ENCODE measurements at regions not wholly inside any gene's neighbourhood (a gene's known extent, or its start where the extent isn't known, plus 50 kb on each side); places are given as distances from the start of the nearest gene placed in this dataset.

DNA sequence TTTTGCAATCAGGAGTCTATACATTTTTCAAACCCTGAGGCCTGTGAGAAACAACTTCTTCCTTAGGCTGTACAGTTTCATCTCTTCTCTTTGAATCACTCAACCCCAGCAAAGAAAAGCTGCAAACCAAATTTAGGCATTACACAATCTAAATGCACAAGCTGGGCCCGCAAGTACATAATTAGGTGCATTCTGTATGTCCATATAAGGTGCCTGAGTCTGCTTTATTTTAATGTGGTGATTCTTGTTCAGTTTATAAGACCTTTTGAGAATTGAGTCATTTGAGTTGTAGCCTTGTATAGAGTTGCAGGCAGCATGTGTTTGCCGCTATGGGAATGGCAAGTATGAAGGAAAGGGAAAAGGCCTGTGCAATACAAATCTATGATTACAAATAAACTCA, 709.6 kb upstream of the MARCKS start:
- DNase-seq (ENCODE audit: low spot score) = peak; percentile 0

- no peak for DNase-seq (ENCODE audit: low spot score)
Measured at GRCh38 chr6:113148566-113148965, 708.6 kb upstream of the MARCKS start.

GRCh38 chr6:113149511-113149910, 707.6 kb upstream of the MARCKS start:
- DNase-seq (ENCODE audit: low spot score) = no peak

DNA sequence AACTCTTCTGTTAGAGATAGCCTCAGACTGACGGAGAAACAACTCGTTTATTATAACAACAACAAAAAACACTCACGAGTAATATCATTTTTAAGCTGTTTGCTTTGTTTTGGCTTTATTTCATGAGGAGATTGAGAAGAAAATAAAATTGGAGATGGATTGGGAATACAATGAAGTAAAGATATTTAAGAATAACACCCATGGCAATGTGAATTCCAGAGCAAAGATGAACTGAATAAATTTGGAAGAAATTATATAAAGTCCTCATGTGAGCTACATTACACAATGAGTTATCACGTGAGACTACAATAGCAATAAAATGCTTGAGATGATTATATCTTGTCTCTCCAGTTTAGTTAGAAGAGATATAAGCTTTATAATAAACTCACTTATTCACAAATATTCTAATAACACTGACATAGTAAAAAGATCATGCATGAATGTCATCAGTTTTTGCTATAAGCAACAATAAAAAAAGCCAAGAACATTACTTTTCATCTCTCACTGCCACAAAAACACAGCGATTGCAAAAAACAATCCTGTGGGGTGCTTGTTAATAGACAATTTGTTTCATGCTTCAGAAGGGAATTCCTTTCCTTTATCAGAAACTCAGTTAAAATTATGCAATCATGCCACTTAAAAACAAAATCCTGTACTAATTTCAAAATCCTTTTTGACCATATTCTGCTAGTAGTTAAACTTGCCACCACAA, 696.7 kb upstream of the MARCKS start:
- no peak for DNase-seq (ENCODE audit: low spot score)

GRCh38 chr6:113161018-113161315, 696.2 kb upstream of the MARCKS start:
- DNase-seq (ENCODE audit: low spot score) = no peak

GRCh38 chr6:113162739-113163138, 694.4 kb upstream of the MARCKS start:
- no peak for DNase-seq (ENCODE audit: low spot score)

DNA sequence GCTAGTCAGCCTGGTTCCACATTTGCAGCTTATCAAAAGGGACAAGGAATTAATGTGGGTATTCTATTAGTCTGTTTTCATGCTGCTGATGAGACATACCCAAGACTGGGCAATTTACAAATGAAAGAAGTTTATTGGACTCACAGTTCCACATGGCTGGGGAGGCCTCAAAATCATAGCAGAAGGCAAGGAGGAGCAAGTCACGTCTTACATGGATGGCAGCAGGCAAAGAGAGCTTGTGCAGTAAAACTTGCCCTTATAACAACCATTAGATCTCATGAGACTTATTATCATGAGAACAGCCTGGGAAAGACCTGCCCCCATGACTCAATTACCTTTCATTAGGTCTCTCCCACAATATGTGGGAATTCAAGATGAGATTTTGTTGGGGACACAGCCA, 689.1 kb upstream of the MARCKS start:
- no peak for DNase-seq (ENCODE audit: low spot score)

- DNase-seq (ENCODE audit: low spot score) = no peak
Measured at GRCh38 chr6:113169484-113169883, 687.7 kb upstream of the MARCKS start.

GRCh38 chr6:113170454-113170853, 686.7 kb upstream of the MARCKS start:
- no peak for DNase-seq (ENCODE audit: low spot score)

DNA sequence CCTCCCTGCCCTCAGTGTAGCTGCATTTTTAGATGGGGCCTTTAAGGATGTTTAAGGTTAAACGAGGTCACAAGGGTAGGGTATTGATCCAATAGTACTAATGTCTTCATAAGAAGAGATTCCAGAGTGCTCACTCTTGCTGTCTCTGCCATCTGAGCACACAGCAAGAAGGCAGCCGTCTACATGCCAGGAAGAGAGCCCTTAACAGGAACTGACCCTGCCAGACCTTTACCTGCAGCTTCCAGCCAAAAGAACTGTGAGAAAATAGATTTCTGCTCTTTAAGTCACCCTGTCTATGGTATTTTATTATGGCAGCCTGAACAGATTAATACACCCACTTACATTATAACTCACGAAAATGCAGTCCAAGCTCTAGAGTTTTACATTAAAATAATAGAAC, 685.3 kb upstream of the MARCKS start:
- no peak for DNase-seq (ENCODE audit: low spot score)

- no peak for DNase-seq (ENCODE audit: low spot score)
Measured at GRCh38 chr6:113172531-113172966, 684.6 kb upstream of the MARCKS start.

DNA sequence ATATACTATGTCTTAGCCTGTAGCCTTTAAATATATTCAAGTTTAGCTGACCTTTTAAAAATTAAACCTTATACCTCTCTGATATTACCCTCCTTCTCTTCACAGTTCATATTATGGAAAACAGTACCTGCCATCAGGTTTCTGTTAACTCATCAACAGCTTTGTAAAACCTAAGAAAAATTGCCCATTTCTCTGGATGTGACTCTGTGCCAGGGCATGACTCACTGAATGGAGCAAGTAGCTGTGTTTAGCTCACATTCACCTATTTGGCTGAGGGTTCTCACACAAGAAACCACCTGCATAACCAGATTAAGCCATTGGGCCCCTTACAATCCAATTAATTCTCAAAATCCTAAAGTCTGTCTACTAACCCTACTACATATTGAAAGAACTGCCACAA, 678.8 kb upstream of the MARCKS start:
- DNase-seq (ENCODE audit: low spot score) = no peak

- no peak for DNase-seq (ENCODE audit: low spot score)
Measured at GRCh38 chr6:113181164-113181563, 676.0 kb upstream of the MARCKS start.

DNA sequence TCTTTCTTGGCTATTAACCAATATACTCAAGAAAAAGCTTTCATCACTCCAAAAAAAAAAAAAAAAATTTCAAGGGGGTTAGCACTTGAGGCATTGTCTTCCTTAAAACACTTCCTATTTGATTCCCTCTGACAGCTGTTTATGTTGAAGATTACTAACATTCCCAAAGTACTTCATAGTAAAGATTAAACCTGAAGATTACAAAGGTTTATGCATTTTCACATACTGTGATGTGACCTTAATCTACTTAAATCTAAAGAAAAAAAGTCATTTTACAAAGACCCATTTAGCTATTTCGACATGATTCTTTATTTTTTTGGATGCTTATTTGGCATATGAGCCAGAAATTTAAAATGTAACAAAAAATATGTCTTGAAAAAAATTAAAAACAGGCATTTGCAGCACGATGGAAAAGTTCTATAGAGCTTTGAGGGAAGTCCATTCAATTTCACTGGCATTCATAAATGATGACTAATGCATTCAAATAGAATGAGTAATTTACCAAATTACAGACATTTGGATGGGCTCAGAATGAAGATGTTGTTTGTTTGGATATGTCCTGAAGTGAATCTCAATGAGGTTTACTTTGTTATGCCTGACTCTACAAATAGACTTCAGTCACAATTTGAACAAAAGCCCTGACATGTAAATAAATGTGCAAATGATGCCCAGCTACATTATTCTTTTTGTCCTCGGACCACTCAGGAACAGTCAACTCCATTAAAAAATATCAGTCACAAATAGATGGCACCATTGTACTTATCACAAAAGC, 674.6 kb upstream of the MARCKS start:
- DNase-seq (ENCODE audit: low spot score) = peak; percentile 17

- peak; percentile 15 for DNase-seq (ENCODE audit: low spot score)
Measured at GRCh38 chr6:113184291-113184690, 672.9 kb upstream of the MARCKS start.

GRCh38 chr6:113184736-113185135, 672.4 kb upstream of the MARCKS start:
- DNase-seq (ENCODE audit: low spot score) = no peak

DNA sequence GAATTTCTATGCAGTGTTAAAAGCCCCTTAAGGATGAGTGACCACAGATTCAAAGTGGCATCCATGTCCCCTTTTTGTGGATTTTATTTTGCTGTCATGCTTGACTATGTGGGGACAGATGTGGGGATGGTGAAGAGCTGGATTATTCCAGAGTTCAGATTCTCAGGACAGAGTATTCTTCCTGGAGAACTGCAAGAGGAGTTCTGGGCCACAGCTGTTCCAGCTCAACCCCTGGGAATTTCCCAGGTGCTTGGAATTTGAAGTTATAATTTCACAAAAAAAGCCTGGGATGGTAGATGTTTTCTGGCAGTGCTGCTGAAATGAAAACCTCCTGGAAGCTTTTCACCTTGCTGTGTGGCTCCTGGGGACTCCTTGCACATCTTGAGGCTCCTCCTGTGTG, 671.8 kb upstream of the MARCKS start:
- no peak for DNase-seq (ENCODE audit: low spot score)

GRCh38 chr6:113187661-113188060, 669.5 kb upstream of the MARCKS start:
- DNase-seq (ENCODE audit: low spot score) = no peak

DNA sequence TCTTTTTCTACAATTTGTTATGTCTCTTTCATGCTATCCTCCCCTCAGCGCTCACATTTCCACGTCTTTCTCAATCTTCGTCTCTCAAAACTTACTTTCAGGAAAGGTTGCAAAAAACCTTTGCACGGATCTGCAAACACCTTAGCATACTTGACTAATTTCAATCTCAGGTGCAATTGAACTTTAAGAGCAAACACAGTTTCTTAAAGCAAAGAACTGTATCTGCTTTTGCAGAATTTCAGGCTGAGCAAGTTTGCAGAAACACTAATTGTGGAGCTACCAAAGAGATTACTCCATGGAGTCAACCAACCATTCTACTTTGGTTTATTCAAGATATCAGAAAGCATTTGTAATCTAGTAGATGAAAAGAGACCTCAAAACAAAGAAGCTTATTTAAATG, 668.2 kb upstream of the MARCKS start:
- no peak for DNase-seq (ENCODE audit: low spot score)

DNA sequence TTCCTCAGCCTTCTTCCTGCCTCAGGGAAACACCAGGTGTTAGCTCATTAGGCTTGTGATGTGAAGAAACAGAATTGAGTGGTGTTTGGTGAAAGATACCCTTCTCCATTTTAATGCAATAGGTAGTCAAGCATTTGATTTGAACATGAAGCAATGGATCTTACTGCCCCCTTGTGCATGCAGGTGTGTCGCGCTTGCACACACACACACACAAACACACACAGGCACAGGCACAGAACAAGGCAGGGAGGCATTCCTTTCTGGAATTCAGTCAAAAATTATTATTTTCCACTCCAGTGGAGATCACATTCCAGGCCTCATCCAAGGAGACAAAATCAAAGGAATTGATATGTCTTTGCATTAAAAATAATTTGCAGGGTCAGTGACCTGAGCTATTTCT, 667.0 kb upstream of the MARCKS start:
- no peak for DNase-seq (ENCODE audit: low spot score)

- DNase-seq (ENCODE audit: low spot score) = no peak
Measured at GRCh38 chr6:113194090-113194489, 663.1 kb upstream of the MARCKS start.

DNA sequence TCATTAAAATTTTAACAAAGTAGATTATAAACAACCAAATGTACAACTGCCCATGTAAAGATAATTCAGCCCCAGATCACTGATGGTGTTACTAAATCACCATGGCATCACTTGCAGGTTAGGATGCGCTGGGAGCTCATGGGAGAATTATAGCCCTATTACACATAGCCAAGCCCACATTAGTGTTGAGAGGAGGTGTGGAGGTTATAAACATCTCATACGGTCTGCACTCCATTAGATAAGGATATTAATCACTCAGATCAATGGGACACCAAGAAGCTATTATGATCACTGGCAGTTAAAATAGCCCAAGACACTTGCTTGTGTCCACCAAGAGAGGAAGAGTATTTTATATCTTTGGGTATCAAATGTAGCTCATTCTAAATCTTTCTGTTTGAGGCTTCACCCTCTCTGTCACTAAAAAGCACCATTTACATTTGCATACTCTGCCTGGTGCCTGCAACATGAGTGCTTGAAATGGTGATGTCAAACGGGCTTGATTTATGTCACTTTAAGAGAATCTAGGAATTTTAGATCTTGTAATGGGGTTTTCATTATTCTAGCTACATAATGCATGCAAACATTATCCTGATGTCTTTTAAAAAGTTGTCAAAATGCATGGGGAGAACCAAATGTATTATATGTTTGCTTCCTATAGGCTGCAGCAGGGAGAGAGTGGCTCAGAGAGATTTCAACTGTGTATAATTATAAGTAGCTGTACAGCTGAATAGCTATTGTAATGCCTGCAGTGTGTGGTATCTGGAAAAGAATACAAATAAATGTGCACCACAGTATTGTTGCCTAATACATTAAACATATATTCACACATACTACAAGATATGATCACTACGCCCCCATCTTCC, 654.1 kb upstream of the MARCKS start:
- no peak for DNase-seq (ENCODE audit: low spot score)

GRCh38 chr6:113203715-113204110, 653.4 kb upstream of the MARCKS start:
- DNase-seq (ENCODE audit: low spot score) = no peak

Data from hepatic stellate cell (primary cell).